Aorta (tissue), 5 donors: ENCODE measurements at regions not wholly inside any gene's neighbourhood (a gene's known extent, or its start where the extent isn't known, plus 50 kb on each side); places are given as distances from the start of the nearest gene placed in this dataset.

Experiments used
- ATAC-seq: fragments of 200-7000 bp; cut with Tn5 transposase; one replicate; pipeline ENCODE4 v1.9.1; 2022; ENCODE audit warnings: moderate library complexity; ENCODE audit not compliant: low FRiP score
- DNase-seq, 2 donors: peaks; one replicate each; pipeline ENCODE4 v3.0.0-alpha.2; 2020
- H3K27ac ChIP-seq, 2 donors: one replicate each; pipeline ENCODE4 v1.5.1; 2013; ENCODE audit warnings: low read length in 2 of 2, mild to moderate bottlenecking in 2 of 2, moderate library complexity in 2 of 2, control low read depth in 1 of 2, inconsistent platforms in 1 of 2, low read depth in 1 of 2
- H3K27me3 ChIP-seq, 2 donors: one replicate each; pipeline ENCODE4 v1.6.1; 2013; ENCODE audit warnings: control low read depth in 1 of 2, low read length in 1 of 2, mild to moderate bottlenecking in 1 of 2, moderate library complexity in 1 of 2; ENCODE audit not compliant: insufficient read depth in 2 of 2, control insufficient read depth in 1 of 2
- H3K36me3 ChIP-seq, 2 donors: one replicate each; pipeline ENCODE4 v1.6.1; 2013; ENCODE audit warnings: control low read depth in 1 of 2, low read length in 1 of 2, mild to moderate bottlenecking in 1 of 2; ENCODE audit not compliant: insufficient read depth in 2 of 2, control insufficient read depth in 1 of 2
- H3K4me1 ChIP-seq, 2 donors: one replicate each; pipeline ENCODE4 v1.6.1; 2013; ENCODE audit warnings: low read length in 2 of 2, control low read depth in 1 of 2, mild to moderate bottlenecking in 1 of 2, moderate library complexity in 1 of 2; ENCODE audit not compliant: insufficient read depth in 2 of 2, control insufficient read depth in 1 of 2
- H3K4me3 ChIP-seq, 2 donors: one replicate each; pipeline ENCODE4 v1.5.1; 2013; ENCODE audit warnings: low read length in 2 of 2, control low read depth in 1 of 2, mild to moderate bottlenecking in 1 of 2
- H3K9me3 ChIP-seq: one replicate; pipeline ENCODE4 v1.6.1; 2013; ENCODE audit warnings: mild to moderate bottlenecking, low read length; ENCODE audit not compliant: control insufficient read depth
- WGBS, 2 donors: extraction: QIAGEN DNeasy Blood & Tissue Kit; methylation state at CpG; one replicate each; pipeline ENCODE4 v1.1.7; 2013; 5-methylcytosine and 5-hydroxymethylcytosine counted together
- intact Hi-C, 2 donors: fragments of 100-400 bp; cut with DNase I; formaldehyde crosslinking; loops; one replicate each; pipeline versions ENCODE4 v1.14.2 to v1.15.0; 2022
- donor health status: healthy with polysubstance abuse.
- donor health status: Bipolar disorder and iron deficiency.
- donor health status: DM: no; HTN: no; CAD: no.
- donor health status: DM: no; HTN: no; CAD: no.
- donor health status: DM: yes; HTN: yes; CAD: no.

- ATAC-seq: peak; percentile 53
Observed at GRCh38 chr10:129045599-129045998, 421.4 kb upstream of the MGMT start.

GRCh38 chr10:129046065-129046681, 420.9 kb upstream of the MGMT start:
- intact Hi-C loops: no loop called here
- WGBS, 2 donors: 6 to 32% methylated on average over 28 of the region's 28 CpGs
- ATAC-seq: peak; percentile 64

More at GRCh38 chr10:129045599-129045998, 421.4 kb upstream of the MGMT start:
- Histone ChIP-seq H3K27me3 (no peaks in the 10 kb centered on the region), H3K9me3 (peaks cover 1% of the 10 kb centered on the region), H3K27ac (no peak overlapping the region), H3K4me1 (no peaks in the 10 kb centered on the region), H3K4me3 (no peak overlapping the region), H3K36me3 (no peaks in the 10 kb centered on the region)
- DNase-seq: no peak
- intact Hi-C loops: no loop called here
- 22 to 42% methylated on average over 17 of the region's 17 CpGs for WGBS, 2 donors

GRCh38 chr10:129046962-129047361, 420.1 kb upstream of the MGMT start:
- intact Hi-C loops: no loop called here
- ATAC-seq (no peak), DNase-seq (no peak)
- H3K27ac ChIP-seq: no peak overlapping the region
- no peaks in the 10 kb centered on the region for H3K4me1 ChIP-seq
- peaks cover 1% of the 10 kb centered on the region for H3K9me3 ChIP-seq
- 75 to 80% methylated on average over 5 of the region's 5 CpGs for WGBS, 2 donors
- H3K36me3 ChIP-seq: no peaks in the 10 kb centered on the region
- H3K4me3 ChIP-seq: no peak overlapping the region
- no peaks in the 10 kb centered on the region for H3K27me3 ChIP-seq

More at GRCh38 chr10:129046065-129046681, 420.9 kb upstream of the MGMT start:
- Histone ChIP-seq H3K4me1 (no peaks in the 10 kb centered on the region), H3K4me3 (no peak overlapping the region), H3K36me3 (no peaks in the 10 kb centered on the region), H3K27me3 (no peaks in the 10 kb centered on the region), H3K9me3 (peaks cover 1% of the 10 kb centered on the region), H3K27ac (no peak overlapping the region)
- no peak for DNase-seq

- H3K27ac ChIP-seq: no peak overlapping the region
- intact Hi-C loops: no loop called here
- H3K4me1 ChIP-seq: no peaks in the 10 kb centered on the region
- DNase-seq (no peak), ATAC-seq (no peak)
- WGBS, 2 donors: 93 to 95% methylated on average over 3 of the region's 3 CpGs
- H3K4me3 ChIP-seq: no peak overlapping the region
- peaks cover 1% of the 10 kb centered on the region for H3K9me3 ChIP-seq
- H3K27me3 ChIP-seq: no peaks in the 10 kb centered on the region
- H3K36me3 ChIP-seq: no peaks in the 10 kb centered on the region
Observed at GRCh38 chr10:129047600-129047999, 419.4 kb upstream of the MGMT start.

- no peak overlapping the region for H3K4me3 ChIP-seq
- intact Hi-C loops: no loop called here
- no peaks in the 10 kb centered on the region for H3K36me3 ChIP-seq
- no peak for ATAC-seq
- no peaks in the 10 kb centered on the region for H3K9me3 ChIP-seq
- no peak for DNase-seq
- H3K27me3 ChIP-seq: no peaks in the 10 kb centered on the region
- no peaks in the 10 kb centered on the region for H3K4me1 ChIP-seq
- H3K27ac ChIP-seq: no peak overlapping the region
- 78% methylated on average over 12 of the region's 12 CpGs for WGBS, 2 donors
Observed at GRCh38 chr10:129048513-129048912, 418.5 kb upstream of the MGMT start.

- ATAC-seq (no peak), DNase-seq (no peak)
- intact Hi-C loops: no loop called here
- H3K4me3 ChIP-seq: no peak overlapping the region
- 82 to 84% methylated on average over 7 of the region's 7 CpGs for WGBS, 2 donors
- no peak overlapping the region for H3K27ac ChIP-seq
- no peaks in the 10 kb centered on the region for H3K36me3 ChIP-seq
- H3K9me3 ChIP-seq: no peaks in the 10 kb centered on the region
- H3K4me1 ChIP-seq: no peaks in the 10 kb centered on the region
- H3K27me3 ChIP-seq: no peaks in the 10 kb centered on the region
Observed at GRCh38 chr10:129049501-129049900, 417.5 kb upstream of the MGMT start.

- Histone ChIP-seq H3K36me3 (no peaks in the 10 kb centered on the region), H3K27ac (no peak overlapping the region), H3K4me1 (no peaks in the 10 kb centered on the region), H3K9me3 (no peaks in the 10 kb centered on the region), H3K27me3 (no peaks in the 10 kb centered on the region), H3K4me3 (no peak overlapping the region)
- ATAC-seq (no peak), DNase-seq (no peak)
- intact Hi-C loops: no loop called here
- 88 to 91% methylated on average over 9 of the region's 9 CpGs for WGBS, 2 donors
Observed at GRCh38 chr10:129055225-129055624, 411.8 kb upstream of the MGMT start.

GRCh38 chr10:129055986-129056385, 411.1 kb upstream of the MGMT start:
- H3K9me3 ChIP-seq: no peaks in the 10 kb centered on the region
- no peaks in the 10 kb centered on the region for H3K4me1 ChIP-seq
- ATAC-seq (no peak), DNase-seq (no peak)
- intact Hi-C loops: no loop called here
- 93% methylated on average over 17 of the region's 17 CpGs for WGBS, 2 donors
- no peaks in the 10 kb centered on the region for H3K36me3 ChIP-seq
- H3K27me3 ChIP-seq: no peaks in the 10 kb centered on the region
- no peak overlapping the region for H3K4me3 ChIP-seq
- H3K27ac ChIP-seq: no peak overlapping the region

- Histone ChIP-seq H3K4me3 (no peak overlapping the region), H3K27me3 (no peaks in the 10 kb centered on the region), H3K27ac (no peak overlapping the region), H3K4me1 (no peaks in the 10 kb centered on the region), H3K36me3 (no peaks in the 10 kb centered on the region), H3K9me3 (no peaks in the 10 kb centered on the region)
- 88% methylated on average over 25 of the region's 25 CpGs for WGBS, 2 donors
- no peak for ATAC-seq
- peak in 1 of 2 donors; percentile 31 for DNase-seq
- intact Hi-C loops: no loop called here
Observed at GRCh38 chr10:129056734-129057689, 410.0 kb upstream of the MGMT start.
